NCI-H69 (cell line): ENCODE measurements at regions not wholly inside any gene's neighbourhood (a gene's known extent, or its start where the extent isn't known, plus 50 kb on each side); places are given as distances from the start of the nearest gene placed in this dataset.
"Not testable (repeated sequence)": the region's sequence is repeated elsewhere in the genome, so short reads cannot be mapped to it uniquely, and the experiment has no call there.

ENCODE experiments used
- DNase-seq: peaks from one replicate; lab custom pipeline; 2025; lab: John Stamatoyannopoulos, UW

DNA sequence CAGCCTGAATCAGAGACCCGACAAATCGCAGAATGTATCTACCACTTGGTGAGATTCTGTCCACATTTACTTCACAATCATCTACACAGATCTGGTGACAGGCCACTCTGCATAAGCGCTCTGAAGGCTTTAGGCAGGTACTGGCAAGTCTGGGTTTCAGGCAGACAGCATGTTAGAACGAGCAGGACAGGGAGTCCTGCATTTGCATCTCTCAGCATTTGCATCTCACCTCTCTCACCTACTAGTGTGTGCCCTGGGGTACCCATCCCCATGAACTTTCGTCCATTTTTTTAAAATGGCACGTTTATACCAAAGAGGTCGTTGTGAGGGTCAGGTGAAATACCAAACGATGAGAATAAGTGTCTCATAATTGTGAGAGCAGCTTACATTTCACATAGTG is 108.2 kb downstream of the SPATA31A1 start:
- not testable (repeated sequence) for DNase-seq

DNA sequence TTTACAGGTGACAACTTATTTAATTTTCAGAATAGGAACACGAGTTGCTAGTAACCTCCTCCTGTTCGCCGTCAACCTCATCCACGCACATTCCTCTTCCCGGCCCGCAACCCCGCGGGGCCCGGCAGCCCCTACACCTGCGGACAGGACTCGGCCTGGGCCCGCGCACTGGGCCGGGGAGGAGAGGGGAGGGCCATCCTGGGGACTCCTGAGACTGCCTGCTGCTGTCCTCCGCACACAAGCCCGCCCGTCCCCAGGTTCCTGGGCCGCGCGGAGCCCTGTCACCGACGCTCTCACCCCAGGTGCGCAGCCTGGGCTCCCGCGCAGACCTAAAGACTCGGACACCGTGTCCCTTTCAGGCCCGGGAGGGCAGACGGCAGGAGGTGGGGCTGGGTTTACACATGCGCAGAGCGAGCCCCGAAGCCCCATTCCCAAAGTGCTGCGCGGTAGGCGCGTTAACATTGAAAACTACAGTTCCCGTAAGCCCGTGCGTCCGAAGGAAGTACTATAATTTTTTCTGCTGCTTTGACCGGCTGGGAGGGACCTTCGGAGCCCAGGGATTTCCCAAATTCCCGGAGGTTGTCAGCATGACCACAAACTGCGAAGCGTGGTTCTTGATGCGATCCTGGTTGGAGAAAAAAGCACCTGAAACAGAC is 108.8 kb downstream of the SPATA31A1 start:
- peak; percentile 77 for DNase-seq

DNA sequence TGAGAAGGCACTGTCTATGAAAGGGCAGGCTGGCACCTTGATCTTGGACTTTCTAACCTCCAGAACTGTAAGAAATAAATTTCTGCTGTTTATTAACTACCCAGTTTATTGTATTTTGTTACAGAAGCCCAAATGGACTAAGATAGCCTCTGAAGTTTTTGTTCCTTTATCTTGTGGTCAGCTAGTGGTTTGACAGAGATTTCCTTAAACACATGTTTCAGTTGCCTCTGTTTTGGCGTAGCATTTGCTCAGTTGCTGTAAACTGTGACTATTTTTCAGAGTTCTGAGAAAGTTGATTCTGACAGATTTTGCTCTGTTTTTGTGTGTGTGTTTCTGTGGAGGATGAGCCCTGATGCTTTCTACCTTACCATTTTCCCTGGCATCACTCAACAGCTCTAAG is 119.0 kb downstream of the SPATA31A1 start:
- not testable (repeated sequence) for DNase-seq

DNA sequence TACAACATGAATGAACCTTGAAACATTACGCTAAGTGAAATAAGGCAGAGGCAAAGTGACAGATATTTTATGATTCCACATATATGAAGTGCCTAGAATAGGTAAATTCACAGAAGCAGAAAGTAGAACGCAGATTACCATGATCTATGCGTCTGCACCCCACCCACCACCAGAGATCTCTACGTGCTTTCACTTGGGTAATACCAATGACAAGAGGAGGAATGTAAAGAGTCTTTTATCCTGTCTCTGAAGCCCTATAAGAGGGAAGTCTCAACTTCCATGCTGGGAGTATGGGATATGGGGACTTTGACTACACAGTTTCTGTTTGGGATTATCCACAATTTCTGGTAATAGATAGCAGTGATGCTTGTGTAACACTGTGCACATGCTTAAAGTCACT is 127.6 kb downstream of the SPATA31A1 start:
- DNase-seq = not testable (repeated sequence)

DNA sequence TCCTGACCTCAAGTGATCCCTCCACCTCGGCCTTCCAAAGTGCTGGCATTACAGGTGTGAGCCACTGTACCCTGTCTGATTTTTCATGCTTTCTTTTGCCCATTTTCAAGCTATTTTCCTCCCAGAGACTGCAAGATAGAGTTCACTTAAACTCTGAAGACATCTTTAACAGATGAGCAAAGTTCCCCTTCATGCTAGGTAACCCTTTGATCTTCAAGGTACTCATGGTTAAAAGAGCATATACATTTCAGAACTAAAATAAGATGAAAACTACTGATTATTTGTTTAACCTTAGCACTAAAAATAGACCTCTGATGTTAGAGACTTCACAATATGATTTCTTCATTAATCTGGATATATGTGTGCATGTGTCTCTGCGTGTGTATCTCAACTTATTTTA is 128.4 kb downstream of the SPATA31A1 start:
- not testable (repeated sequence) for DNase-seq

DNA sequence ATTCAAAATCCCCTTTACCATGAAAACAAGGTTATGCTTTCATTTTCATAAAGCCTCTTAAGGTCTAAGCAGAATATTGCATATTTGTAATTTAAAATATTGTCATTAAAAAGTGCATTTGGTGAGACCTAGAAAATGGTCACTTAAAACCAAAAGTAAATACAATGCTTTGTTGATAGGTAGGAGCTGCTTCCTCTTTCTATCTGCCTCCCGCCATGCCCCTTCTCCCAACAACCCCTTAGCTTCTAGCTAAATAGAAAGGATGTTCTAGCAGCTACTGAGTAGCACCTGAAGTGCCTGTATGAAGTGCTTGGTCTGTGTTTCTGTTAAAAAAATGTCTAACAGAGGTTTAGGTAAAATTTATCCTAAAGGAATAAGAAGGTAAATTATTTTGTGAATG is 128.8 kb downstream of the SPATA31A1 start:
- not testable (repeated sequence) for DNase-seq

DNA sequence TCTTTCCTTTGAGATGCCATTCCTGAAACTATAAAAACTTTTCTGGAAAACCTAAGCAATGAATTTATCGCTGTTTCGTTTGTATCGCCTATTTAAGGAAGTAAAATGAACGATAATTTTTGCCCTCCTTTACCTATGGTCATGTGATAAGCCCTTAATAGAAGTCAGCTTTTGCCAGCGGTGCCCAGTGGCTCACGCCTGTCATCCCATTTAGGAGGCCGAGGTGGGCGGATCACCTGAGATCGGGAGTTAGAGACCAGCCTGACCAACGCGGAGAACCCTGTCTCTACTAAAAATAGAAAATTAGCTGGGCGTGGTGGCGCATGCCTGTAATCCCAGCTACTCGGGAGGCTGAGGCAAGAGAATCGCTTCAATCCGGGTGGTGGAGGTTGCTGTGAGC is 132.0 kb downstream of the SPATA31A1 start:
- not testable (repeated sequence) for DNase-seq

DNA sequence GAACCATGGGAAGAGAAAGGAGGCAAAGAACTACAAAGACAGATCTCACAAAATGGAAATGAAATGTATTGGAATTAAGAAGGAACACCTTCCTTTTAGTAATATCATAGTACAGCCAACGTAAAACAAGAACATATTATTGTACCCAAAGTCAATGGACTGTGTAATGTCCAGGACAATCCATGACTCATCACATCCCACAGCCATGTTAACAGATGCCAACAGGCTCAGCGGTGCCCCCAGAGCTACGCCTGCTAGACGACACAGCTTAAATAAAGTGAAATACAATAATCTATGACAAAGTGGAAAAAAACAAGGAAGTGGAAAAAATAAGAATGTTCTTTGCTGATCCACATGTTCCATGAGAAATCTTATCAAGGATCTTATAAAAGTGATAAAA is 140.8 kb downstream of the SPATA31A1 start:
- DNase-seq = not testable (repeated sequence)

DNA sequence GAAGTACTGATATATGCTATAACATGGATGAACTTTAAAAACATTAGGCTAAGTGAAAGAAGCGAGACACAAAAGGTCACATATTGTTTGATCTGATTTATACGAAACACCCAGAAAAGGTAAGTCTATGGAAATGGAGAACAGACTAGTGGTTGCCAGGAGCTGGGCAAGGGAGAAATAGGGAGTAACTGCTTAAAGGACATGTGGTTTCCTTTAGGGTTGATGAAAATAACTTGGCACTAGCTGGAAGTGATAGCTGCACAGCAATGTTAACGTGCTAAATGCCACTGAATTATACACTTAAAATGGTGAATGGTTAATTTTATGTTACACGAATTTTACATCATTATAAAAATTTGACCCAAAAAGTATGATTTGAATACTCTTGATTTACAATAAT is 147.7 kb downstream of the SPATA31A1 start:
- DNase-seq = not testable (repeated sequence)

DNA sequence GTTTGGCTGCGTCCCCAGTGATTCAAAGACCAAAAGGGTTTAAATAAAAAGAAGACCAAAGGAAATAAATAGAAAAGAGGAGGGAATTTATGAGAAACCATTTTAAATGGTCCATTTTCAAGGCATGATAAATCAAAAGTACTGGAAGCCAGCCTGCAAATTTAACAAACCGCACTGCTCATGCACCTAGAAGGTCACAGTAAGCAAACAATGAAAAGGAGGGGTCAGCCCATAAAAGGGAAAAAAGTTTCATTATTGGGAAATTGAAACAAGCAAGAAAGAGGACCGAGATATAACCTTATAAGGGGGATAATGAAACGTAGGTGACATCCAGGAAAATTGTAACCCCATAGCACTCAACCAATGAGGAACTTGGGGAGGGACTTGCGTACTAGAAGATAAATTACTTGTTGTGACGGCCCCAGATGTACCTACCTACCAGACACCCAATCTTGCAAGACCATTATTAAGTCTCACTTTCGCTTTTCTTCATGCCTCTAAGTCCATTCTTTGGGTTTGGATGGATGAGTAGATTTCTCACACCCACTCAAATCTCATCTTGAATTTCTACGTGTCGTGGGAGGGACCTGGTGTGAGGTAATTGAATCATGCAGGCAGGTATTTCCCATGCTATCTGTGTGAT is 172.0 kb downstream of the SPATA31A1 start:
- not testable (repeated sequence) for DNase-seq

DNA sequence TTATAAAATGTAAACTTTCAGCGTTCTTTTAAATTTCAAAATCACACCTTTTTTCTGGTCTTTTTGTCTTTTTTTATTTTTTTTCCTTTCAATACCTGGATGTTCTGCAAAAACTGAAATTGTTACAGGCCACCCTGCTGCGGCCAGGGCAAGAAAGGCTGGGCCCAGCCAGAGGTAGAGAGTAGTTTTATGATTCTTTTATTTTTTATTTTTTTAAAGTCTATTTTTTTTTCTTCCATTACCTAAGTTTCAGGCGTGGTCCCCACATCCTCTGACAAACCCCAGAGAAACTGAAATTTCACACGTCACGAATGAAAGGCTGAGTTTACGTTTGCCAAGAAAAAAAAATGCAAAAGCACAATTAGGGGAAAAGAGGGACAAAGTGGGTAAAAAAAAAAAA is 177.1 kb downstream of the SPATA31A1 start:
- not testable (repeated sequence) for DNase-seq

DNA sequence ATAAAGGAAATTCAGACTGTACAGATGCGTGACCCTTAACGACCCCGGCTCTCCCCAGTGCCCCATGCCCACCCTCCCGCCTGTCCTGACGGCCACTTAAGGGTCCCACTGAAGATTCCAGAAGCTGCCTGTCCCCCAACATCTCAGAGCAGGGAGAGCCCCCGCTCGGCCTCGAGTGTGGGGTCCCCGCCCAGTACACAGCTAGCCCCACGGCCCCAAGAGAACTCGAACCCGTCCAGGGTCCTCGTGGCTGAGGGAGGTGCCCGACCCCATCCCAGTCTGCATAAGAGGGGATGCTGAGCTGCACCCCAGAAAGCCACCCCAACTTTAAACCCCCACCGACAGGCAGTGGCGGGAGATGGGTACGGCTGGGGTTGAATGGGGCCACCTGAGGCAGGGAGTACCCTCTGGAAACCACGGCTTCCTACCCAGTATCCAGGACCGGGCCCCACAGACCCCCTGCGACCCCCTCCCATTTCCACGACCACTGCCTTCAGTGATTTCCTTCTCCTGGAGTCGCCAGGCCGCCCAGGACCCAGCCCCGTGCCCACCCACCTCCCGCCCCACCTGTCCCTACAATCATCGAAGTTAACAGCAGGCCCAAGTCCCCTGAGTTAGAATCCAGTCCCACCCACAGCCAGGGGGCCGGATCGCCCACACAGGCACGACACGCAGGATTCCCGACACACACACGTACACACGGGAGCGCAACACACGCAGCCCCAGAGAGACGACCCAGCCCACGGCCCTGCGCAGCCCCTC is 177.7 kb downstream of the SPATA31A1 start:
- not testable (repeated sequence) for DNase-seq

DNA sequence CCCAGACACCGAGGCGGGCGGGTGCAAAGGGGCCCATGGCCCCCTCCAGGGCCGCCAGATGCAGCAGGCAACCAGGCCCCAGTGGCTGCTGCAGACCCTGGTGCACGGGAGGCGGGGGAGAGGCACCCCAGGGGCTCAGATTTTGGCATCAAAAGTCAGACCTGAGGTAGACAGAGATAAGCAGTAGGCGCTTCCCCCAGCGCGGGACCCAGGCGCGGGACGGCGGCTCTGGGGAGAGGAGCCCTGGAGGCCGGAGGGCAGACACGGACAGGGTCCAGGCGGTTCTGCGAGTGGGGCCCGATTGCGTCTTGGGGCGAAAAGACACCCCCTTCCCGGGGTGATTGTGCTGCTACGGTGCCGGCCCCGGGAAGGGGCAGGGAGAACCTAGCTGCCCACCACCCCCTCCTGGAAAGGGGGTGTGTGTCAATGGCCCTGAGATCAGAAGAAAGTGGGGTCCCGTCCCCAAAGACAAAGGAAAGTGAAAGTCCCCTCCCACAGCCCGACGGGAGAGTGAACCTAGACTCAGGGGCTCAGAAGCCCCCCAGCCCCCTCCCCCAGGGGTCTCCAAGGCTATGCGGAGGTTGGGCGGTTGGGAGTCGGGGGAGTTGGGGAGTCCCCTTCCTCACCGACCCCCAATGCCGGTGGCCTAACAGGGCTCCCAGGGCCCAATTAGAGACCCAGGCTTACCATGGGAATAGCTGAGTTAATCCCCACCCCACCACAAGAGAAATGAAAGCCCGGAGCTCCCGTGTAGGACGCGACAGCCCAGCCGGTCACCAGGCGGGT is 178.5 kb downstream of the SPATA31A1 start:
- DNase-seq = not testable (repeated sequence)

DNA sequence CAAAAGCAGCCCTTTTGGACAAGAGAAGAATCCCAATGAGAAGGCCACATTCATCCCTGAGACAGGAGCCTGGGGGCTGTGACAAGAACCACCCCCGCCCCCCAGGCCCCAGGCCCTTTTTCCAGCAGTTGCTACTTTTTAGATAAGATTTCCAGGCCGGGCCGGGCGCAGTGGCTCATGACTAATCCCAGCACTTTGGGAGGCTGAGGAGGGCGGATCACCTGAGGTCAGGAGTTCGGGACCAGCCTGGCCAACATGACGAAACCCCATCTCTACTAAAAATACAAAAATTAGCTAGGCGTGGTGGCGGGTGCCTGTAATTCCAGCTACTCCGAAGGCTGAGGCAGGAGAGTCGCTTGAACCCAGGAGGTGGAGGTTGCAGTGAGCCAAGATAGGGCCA is 179.4 kb downstream of the SPATA31A1 start:
- not testable (repeated sequence) for DNase-seq

DNA sequence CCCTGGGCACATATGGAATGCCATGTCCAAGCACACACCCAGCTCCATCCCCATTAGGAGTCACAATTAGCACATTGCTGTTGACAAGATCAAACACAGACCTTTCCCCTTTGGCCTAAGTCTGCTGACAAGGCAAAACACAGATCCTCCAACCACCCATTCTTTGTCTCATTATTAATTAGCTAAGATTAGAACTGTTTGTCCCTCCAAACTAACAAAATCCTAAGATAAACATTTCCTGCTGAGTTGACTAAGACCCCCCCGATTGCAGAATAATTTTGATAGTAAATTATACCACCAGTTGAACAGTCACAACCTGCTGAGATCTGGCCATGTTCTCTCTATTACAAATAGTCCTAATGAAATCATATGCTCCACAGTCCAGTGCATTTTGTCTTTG is 186.7 kb downstream of the SPATA31A1 start:
- not testable (repeated sequence) for DNase-seq

DNA sequence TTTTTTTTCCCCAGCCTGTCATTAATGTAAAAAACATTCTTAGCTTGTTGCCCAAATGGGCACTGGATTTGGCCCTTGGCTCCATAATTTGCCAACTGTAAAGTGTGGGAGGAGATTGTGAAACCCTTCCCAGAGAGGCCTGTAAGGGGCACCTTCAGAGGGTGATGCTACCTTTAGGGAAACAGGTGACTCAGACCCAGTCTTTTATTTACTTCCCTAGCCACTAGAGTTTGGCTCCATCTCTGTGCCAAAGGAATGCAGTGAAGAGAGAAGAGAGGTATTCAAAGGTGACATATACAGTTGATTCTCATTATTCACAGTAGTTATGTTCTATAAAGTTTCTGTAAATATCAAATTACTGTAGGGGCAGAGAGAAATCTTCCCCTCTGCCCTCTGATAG is 189.6 kb downstream of the SPATA31A1 start:
- not testable (repeated sequence) for DNase-seq

DNA sequence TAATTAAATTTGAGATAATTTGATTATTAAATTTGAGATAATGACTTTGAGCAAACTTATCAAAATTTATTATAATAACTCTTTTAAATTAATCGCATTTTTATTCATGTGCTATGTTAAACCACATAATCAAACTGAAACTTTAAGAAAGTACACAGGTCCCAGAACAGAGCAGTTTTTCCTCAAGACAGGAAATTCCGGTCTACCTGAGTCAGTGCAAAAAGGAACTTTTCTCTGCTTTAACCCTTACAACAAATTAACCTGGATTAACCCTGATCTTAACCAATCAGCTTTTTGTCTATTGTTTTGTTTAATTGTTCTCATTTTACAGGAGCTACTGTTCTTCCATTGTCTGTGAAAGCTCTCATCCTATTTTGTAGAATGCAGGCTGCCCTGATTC is 195.1 kb downstream of the SPATA31A1 start:
- not testable (repeated sequence) for DNase-seq

DNA sequence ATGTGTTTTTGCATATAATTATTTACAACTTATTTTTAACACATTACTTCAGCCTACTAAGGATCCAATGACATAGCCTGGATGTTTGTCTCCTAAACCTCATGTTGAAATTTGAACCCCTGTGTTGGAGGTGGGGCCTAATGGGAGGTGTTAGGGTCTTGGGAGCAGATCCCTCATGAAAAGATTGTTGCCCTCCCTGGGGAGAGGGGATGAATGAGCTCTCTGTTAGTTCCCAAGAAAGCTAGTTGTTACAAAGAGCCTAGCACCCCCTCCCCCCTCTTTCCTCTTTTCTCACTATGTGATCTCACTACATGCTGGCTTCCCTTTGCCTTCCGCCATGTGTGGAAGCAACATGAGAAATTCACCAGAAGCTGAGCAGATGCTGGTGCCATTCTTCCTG is 196.1 kb downstream of the SPATA31A1 start:
- peak; percentile 27 for DNase-seq

DNA sequence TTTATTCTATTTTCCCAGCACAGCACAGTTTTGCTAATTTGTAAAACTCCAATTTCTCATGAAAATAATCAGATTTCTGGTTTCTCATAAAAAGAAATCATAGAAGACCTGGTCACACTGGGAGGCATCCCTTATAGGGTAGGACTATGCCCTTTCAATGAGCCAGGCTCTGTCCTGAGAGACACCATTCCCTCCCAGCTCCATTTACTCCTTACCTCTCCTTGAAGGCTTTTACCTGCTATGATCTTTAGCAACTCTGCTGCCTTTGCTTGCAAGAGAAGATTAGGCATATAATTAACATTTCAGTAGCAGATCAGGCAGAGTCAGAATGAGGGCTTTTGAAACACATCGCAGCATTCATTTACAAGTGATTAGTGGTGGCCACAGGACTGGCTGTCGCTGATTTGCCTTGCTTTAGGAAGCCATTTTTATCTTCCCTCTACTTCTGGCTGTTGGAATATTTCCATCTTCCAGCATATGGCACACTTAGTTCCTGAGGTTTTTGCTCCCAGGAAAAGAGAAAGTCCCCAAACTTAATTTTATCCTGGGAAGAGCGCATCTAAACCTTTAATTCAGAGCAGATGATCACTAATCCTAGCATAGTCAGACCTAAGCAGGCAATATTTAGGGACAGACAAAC is 196.9 kb downstream of the SPATA31A1 start:
- DNase-seq = not testable (repeated sequence)

DNA sequence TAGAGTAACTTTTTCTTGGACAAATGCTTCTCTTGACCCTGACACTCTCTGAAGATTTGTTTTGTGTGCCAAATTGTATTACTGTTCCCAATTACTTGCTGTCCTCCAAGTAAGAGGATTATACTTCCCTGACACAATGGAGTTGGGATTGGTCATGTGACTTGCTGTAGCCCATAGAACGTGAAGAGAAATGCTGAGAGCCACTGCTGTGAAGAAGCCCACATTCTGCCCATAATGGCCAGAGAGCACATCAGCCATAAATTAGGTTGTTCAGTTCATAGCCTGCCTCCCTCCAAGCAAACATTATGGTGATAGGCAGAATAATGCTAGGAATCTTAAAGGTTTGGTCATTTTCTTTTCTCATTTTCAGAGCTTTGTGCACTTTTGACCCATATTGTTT is 198.9 kb downstream of the SPATA31A1 start:
- not testable (repeated sequence) for DNase-seq

DNA sequence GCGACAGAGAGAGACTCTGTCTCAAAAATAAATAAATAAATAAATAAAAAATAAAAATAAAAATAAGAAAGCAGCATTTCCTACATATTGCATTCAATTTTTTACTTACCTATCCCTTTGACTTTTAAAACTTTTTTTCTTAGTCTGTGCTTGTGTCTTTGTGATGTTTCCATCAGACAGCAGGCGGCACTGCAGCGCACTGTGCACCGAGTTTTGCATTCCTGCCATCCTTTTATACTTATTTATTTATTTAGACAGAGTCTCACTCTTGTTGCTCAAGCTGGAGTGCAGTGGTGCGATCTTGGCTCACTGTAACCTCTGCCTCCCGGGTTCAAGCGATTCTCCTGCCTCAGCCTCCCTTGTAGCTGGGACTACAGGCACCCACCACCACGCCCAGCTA is 203.9 kb downstream of the SPATA31A1 start:
- DNase-seq = peak; percentile 37

DNA sequence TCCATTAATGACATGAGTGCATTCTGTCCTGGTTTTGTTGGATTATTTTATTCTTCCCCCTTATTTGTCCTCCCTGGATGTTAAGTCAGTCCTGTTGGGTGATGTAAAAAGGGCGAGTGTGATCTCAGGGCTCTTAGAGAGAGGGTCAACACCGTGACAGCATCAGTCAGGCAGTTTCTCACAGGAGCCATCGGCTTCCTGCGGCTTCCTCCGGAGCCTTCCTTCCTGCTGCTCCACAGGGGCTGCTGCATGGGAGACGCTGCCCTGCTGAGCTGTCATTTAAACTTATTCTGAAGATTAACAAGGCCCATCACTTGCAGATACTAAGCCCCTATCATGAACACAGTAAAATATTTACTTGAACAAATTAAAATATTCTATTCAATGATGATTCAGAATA is 211.3 kb downstream of the SPATA31A1 start:
- DNase-seq = peak; percentile 24
